LNCAP (cell line): ENCODE measurements at regions not wholly inside any gene's neighbourhood (a gene's known extent, or its start where the extent isn't known, plus 50 kb on each side); places are given as distances from the start of the nearest gene placed in this dataset.

ENCODE experiments used
- CTCF ChIP-seq: fragments of 450-650 bp; IDR thresholded peaks from 2 replicates; pipeline ENCODE4 v1.5.1; 2017; ENCODE audit warnings: mild to moderate bottlenecking

- TF ChIP-seq CTCF: no peak
These were observed 110.3 kb upstream of the NFIB start for GRCh38 chr9:14424289-14424688.

DNA sequence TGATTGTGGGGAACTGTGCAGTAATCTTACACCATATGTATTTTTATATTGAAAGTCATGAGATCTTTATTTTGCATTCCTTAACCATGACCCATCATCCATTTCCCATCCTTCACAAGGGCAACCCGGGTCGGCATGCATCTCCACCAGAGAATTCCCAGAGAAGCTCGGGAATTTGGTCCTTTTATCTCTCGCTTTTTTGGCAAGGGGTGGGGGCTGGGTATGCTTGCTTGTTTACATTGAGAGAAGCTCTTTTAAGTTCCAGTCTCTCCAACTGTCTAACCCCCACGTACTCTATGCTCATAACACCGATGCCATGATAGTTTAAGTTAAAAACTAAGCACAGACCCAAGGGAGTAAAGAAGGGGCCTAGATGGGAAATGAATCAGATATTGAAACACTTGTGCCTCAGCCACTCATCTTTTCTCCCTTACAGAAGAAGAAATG is 109.9 kb upstream of the NFIB start:
- TF ChIP-seq CTCF: no peak

DNA sequence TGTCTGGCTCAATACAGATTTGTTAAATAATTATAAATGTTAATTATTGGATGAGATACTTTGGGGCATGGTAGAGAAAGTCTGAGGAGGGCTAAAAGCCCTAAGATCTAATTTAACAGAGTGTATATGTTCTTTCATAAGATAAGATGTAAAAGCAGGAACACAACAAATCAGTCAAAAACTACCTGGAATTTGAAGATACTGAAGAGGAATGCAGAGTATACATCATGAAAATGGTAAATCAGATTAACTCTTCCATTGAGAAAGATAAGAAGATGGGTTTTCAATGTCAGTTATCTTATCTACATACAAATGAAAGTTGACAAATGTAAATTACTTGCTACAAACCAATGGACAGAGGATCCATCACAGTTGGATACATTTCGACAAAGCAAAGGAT is 107.3 kb upstream of the NFIB start:
- no peak for TF ChIP-seq CTCF

GRCh38 chr9:14418941-14419937 is 105.3 kb upstream of the NFIB start:
- no peak for TF ChIP-seq CTCF

- no peak for TF ChIP-seq CTCF
These were observed 104.5 kb upstream of the NFIB start for GRCh38 chr9:14418301-14418940.

- TF ChIP-seq CTCF: no peak
These were observed 103.3 kb upstream of the NFIB start for GRCh38 chr9:14417237-14417636.

DNA sequence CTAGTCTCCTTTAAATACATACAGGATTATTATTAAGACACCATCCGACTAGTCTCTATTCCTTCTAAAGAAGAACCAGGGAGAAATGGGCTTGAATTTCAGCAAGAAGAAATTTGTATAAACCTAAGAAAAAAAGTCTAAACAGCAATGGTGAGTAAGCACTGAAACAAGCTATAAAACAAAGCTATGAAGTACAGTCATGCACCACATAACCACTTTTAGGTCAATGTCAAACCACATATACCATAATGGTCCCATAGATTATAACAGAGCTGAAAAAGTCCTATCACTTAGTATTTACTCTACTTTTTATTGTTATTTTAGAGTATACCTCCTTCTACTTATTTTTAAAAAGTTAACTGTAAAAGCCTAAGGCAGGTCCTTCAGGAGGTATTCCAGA is 102.0 kb upstream of the NFIB start:
- no peak for TF ChIP-seq CTCF
